Stomach (tissue), 8 donors: ENCODE measurements at regions not wholly inside any gene's neighbourhood (a gene's known extent, or its start where the extent isn't known, plus 50 kb on each side); places are given as distances from the start of the nearest gene placed in this dataset.

ENCODE experiments used
- DNase-seq, 2 donors: peaks; one replicate each; pipeline versions ENCODE4 v3.0.0 to v3.0.0-alpha.2; 2013 to 2019
- H3K27ac ChIP-seq, 5 donors: fragments of 200-600 bp in 4 of 5; sonication (generic) in 4 of 5; one replicate each; pipeline ENCODE4 v1.5.1; 2013 to 2019; ENCODE audit warnings: mild to moderate bottlenecking in 1 of 5, moderate library complexity in 1 of 5
- H3K27me3 ChIP-seq, 3 donors: fragments of 200-600 bp; sonication (generic); one replicate each; pipeline ENCODE4 v1.5.1; 2017 to 2019; ENCODE audit warnings: mixed run types in 1 of 3
- H3K36me3 ChIP-seq, 4 donors: fragments of 200-600 bp; sonication (generic); 1 replicate in 3 of 4; 2 replicates in 1 of 4; pipeline ENCODE4 v1.5.1; 2016 to 2019
- H3K4me1 ChIP-seq, 4 donors: fragments of 200-600 bp; sonication (generic); one replicate each; pipeline ENCODE4 v1.5.1; 2016 to 2019
- H3K4me3 ChIP-seq, 4 donors: fragments of 200-600 bp; sonication (generic) in 3 of 4; one replicate each; pipeline ENCODE4 v1.5.1; 2016 to 2019; ENCODE audit warnings: mild to moderate bottlenecking in 1 of 4
- H3K9me3 ChIP-seq, 4 donors: fragments of 200-600 bp; sonication (generic); one replicate each; pipeline ENCODE4 v1.5.1; 2016 to 2019
- CTCF ChIP-seq, 7 experiments: fragments of 450-650 bp in 4 of 7; fragments of 200-600 bp in 3 of 7; sonication (generic) in 3 of 7; IDR thresholded peaks; one replicate each; pipeline ENCODE4 v1.5.1; 2016 to 2019; ENCODE audit warnings: antibody characterized with exemption in 7 of 7, control low read depth in 2 of 7, mild to moderate bottlenecking in 1 of 7
- EP300 ChIP-seq: sonication (generic); formaldehyde crosslinking; IDR thresholded peaks from one replicate; pipeline ENCODE4 v1.6.1; 2017; ENCODE audit warnings: antibody characterized with exemption
- POLR2A ChIP-seq, 4 donors: fragments of 450-650 bp; IDR thresholded peaks; one replicate each; pipeline ENCODE4 v1.6.1; 2016; ENCODE audit warnings: antibody characterized with exemption in 4 of 4, control low read depth in 2 of 4, mild to moderate bottlenecking in 1 of 4, moderate library complexity in 1 of 4
- POLR2AphosphoS5 ChIP-seq, 3 donors: sonication (generic); formaldehyde crosslinking; IDR thresholded peaks; one replicate each; pipeline ENCODE4 v1.6.1; 2016; ENCODE audit warnings: antibody characterized with exemption in 3 of 3
- WGBS, 5 donors: extraction: QIAGEN DNeasy Blood & Tissue Kit in 3 of 5; methylation state at CpG; one replicate each; pipeline versions ENCODE4 v1.1.5 to v1.1.7; 2013 to 2018; 5-methylcytosine and 5-hydroxymethylcytosine counted together
- intact Hi-C: fragments of 100-400 bp; cut with DNase I; formaldehyde crosslinking; loops from one replicate; pipeline ENCODE4 v1.15.1; 2023; ENCODE audit warnings: low total_unique reads
- donor health status: healthy with polysubstance abuse.
- donor health status: Bipolar disorder and iron deficiency.
- donor health status: healthy.

- no peak overlapping the region for H3K4me3 ChIP-seq
- no peak for DNase-seq
- H3K36me3 ChIP-seq: no peaks in the 10 kb centered on the region
- 83 to 93% (median 92%) methylated on average over 8 of the region's 8 CpGs for WGBS, 5 donors
- H3K9me3 ChIP-seq: no peaks in the 10 kb centered on the region
- intact Hi-C loops: no loop called here
- no peaks in the 10 kb centered on the region for H3K4me1 ChIP-seq
- no peak overlapping the region for H3K27ac ChIP-seq
- TF ChIP-seq POLR2AphosphoS5 (IDR thresholded peaks at IDR 0.05) (no peak), EP300 (no peak), CTCF (IDR thresholded peaks at IDR 0.05) (no peak), POLR2A (IDR thresholded peaks at IDR 0.05) (no peak)
- no peaks in the 10 kb centered on the region for H3K27me3 ChIP-seq
These were observed 211.6 kb downstream of the NEBL start for GRCh38 chr10:20685462-20685861.

- DNase-seq: no peak
- Histone ChIP-seq H3K27me3 (no peaks in the 10 kb centered on the region), H3K9me3 (no peaks in the 10 kb centered on the region), H3K27ac (no peak overlapping the region), H3K36me3 (no peaks in the 10 kb centered on the region), H3K4me1 (no peaks in the 10 kb centered on the region), H3K4me3 (no peak overlapping the region)
- intact Hi-C loops: no loop called here
- TF ChIP-seq POLR2A (IDR thresholded peaks at IDR 0.05) (no peak), POLR2AphosphoS5 (IDR thresholded peaks at IDR 0.05) (no peak), CTCF (IDR thresholded peaks at IDR 0.05) (no peak), EP300 (no peak)
These were observed 213.8 kb downstream of the NEBL start for GRCh38 chr10:20683345-20683744.

GRCh38 chr10:20682782-20683181, 214.3 kb downstream of the NEBL start:
- no peak overlapping the region for H3K27ac ChIP-seq
- no peak overlapping the region for H3K4me3 ChIP-seq
- H3K4me1 ChIP-seq: no peaks in the 10 kb centered on the region
- H3K27me3 ChIP-seq: no peaks in the 10 kb centered on the region
- 67 to 84% (median 78%) methylated on average over 3 of the region's 3 CpGs for WGBS, 5 donors
- no peak for DNase-seq
- TF ChIP-seq CTCF (IDR thresholded peaks at IDR 0.05): no peak
- TF ChIP-seq POLR2AphosphoS5 (IDR thresholded peaks at IDR 0.05): no peak
- TF ChIP-seq POLR2A (IDR thresholded peaks at IDR 0.05): no peak
- no peak for TF ChIP-seq EP300
- no peaks in the 10 kb centered on the region for H3K9me3 ChIP-seq
- no peaks in the 10 kb centered on the region for H3K36me3 ChIP-seq
- intact Hi-C loops: no loop called here

- H3K4me1 ChIP-seq: no peaks in the 10 kb centered on the region
- H3K9me3 ChIP-seq: no peaks in the 10 kb centered on the region
- WGBS, 5 donors: 71 to 77% (median 74%) methylated on average over 5 of the region's 5 CpGs
- no peaks in the 10 kb centered on the region for H3K36me3 ChIP-seq
- no peak overlapping the region for H3K4me3 ChIP-seq
- H3K27ac ChIP-seq: no peak overlapping the region
- intact Hi-C loops: no loop called here
- TF ChIP-seq EP300: no peak
- TF ChIP-seq CTCF (IDR thresholded peaks at IDR 0.05): no peak
- TF ChIP-seq POLR2AphosphoS5 (IDR thresholded peaks at IDR 0.05): no peak
- TF ChIP-seq POLR2A (IDR thresholded peaks at IDR 0.05): no peak
- H3K27me3 ChIP-seq: no peaks in the 10 kb centered on the region
- DNase-seq: no peak
These were observed 219.8 kb downstream of the NEBL start for GRCh38 chr10:20677340-20677739.
